DOHH2 (cell line): ENCODE measurements at regions not wholly inside any gene's neighbourhood (a gene's known extent, or its start where the extent isn't known, plus 50 kb on each side); places are given as distances from the start of the nearest gene placed in this dataset.

Source experiments
- H3F3A ChIP-seq: fragments of 200-600 bp; sonication (generic), shearing (Covaris generic); 2 replicates; pipeline ENCODE4 v1.6.0; 2016; ENCODE audit warnings: antibody characterized with exemption, mild to moderate bottlenecking; ENCODE audit not compliant: control insufficient read depth, insufficient read depth
- H3K27ac ChIP-seq: fragments of 200-600 bp; sonication (generic); 2 replicates; pipeline ENCODE4 v1.5.1; 2014; ENCODE audit warnings: low read depth, mild to moderate bottlenecking, low read length, moderate library complexity
- H3K27me3 ChIP-seq: fragments of 200-600 bp; sonication (generic); 2 replicates; pipeline ENCODE4 v1.6.1; 2014; ENCODE audit warnings: mild to moderate bottlenecking, low read length, mixed read lengths; ENCODE audit not compliant: control insufficient read depth
- H3K36me3 ChIP-seq: fragments of 200-600 bp; sonication (generic); 2 replicates; pipeline ENCODE4 v1.6.1; 2014; ENCODE audit warnings: mild to moderate bottlenecking, low read length, moderate library complexity, mixed read lengths; ENCODE audit not compliant: control insufficient read depth
- H3K4me1 ChIP-seq: fragments of 200-600 bp; sonication (generic); 2 replicates; pipeline ENCODE4 v1.6.1; 2014; ENCODE audit warnings: mild to moderate bottlenecking, low read length, mixed read lengths; ENCODE audit not compliant: control insufficient read depth
- H3K4me2 ChIP-seq: fragments of 200-600 bp; sonication (generic); 2 replicates; pipeline ENCODE4 v1.6.0; 2014; ENCODE audit warnings: mild to moderate bottlenecking, low read length, moderate library complexity
- H3K4me3 ChIP-seq: fragments of 200-600 bp; sonication (generic); 2 replicates; pipeline ENCODE4 v1.5.1; 2014; ENCODE audit warnings: mild to moderate bottlenecking, low read length, mixed read lengths
- H3K79me2 ChIP-seq: fragments of 200-600 bp; sonication (generic); 2 replicates; pipeline ENCODE4 v1.6.1; 2014; ENCODE audit warnings: mild to moderate bottlenecking, low read length, mixed read lengths; ENCODE audit not compliant: control insufficient read depth
- H3K9me2 ChIP-seq: fragments of 200-600 bp; sonication (generic); replicated peaks from 2 replicates; pipeline ENCODE4 v1.6.1; 2014; ENCODE audit warnings: mild to moderate bottlenecking, low read length, mixed read lengths; ENCODE audit not compliant: control insufficient read depth
- H3K9me3 ChIP-seq: fragments of 200-600 bp; sonication (generic); 2 replicates; pipeline ENCODE4 v1.6.1; 2014; ENCODE audit warnings: antibody characterized with exemption, low read length, mixed read lengths; ENCODE audit not compliant: control insufficient read depth, insufficient read depth
- H4K20me1 ChIP-seq: fragments of 200-600 bp; sonication (generic); 2 replicates; pipeline ENCODE4 v1.6.0; 2014; ENCODE audit warnings: low read depth, mild to moderate bottlenecking, antibody characterized with exemption, low read length, moderate library complexity; ENCODE audit not compliant: control insufficient read depth, insufficient read depth
- CTCF ChIP-seq: fragments of 200-600 bp; sonication (generic); IDR thresholded peaks from one replicate; pipeline ENCODE4 v1.5.1; 2014; ENCODE audit warnings: antibody characterized with exemption, mild to moderate bottlenecking, low read depth, low read length; ENCODE audit not compliant: poor library complexity, severe bottlenecking
- EZH2phosphoT487 ChIP-seq: fragments of 200-600 bp; sonication (generic); IDR thresholded peaks from 2 replicates; pipeline ENCODE4 v1.6.1; 2017; ENCODE audit warnings: borderline replicate concordance, mild to moderate bottlenecking, antibody characterized with exemption, low read length, moderate library complexity, mixed read lengths

GRCh38 chr9:106310782-106311181, 552.2 kb upstream of the ZNF462 start:
- Histone ChIP-seq H3K4me3 (no peak overlapping the region), H3K9me2 (no peaks in the 10 kb centered on the region), H3K36me3 (no peaks in the 10 kb centered on the region), H3K4me2 (no peak overlapping the region), H3K27me3 (no peaks in the 10 kb centered on the region), H3K9me3 (no peaks in the 10 kb centered on the region), H3K4me1 (no peaks in the 10 kb centered on the region), H4K20me1 (no peaks in the 10 kb centered on the region), H3F3A (no peaks in the 10 kb centered on the region), H3K27ac (no peak overlapping the region), H3K79me2 (no peaks in the 10 kb centered on the region)
- TF ChIP-seq CTCF (no peak), EZH2phosphoT487 (no peak)

GRCh38 chr9:106312906-106313305, 550.1 kb upstream of the ZNF462 start:
- no peak overlapping the region for H3K4me3 ChIP-seq
- TF ChIP-seq EZH2phosphoT487 (no peak), CTCF (no peak)
- no peaks in the 10 kb centered on the region for H3K27me3 ChIP-seq
- no peaks in the 10 kb centered on the region for H3K4me1 ChIP-seq
- H3K9me3 ChIP-seq: no peaks in the 10 kb centered on the region
- no peaks in the 10 kb centered on the region for H3K9me2 ChIP-seq
- no peaks in the 10 kb centered on the region for H4K20me1 ChIP-seq
- H3K36me3 ChIP-seq: no peaks in the 10 kb centered on the region
- H3K4me2 ChIP-seq: no peak overlapping the region
- no peaks in the 10 kb centered on the region for H3F3A ChIP-seq
- H3K79me2 ChIP-seq: no peaks in the 10 kb centered on the region
- no peak overlapping the region for H3K27ac ChIP-seq

- Histone ChIP-seq H3K4me1 (no peaks in the 10 kb centered on the region), H3K4me3 (no peak overlapping the region), H3K36me3 (no peaks in the 10 kb centered on the region), H3K27ac (no peak overlapping the region), H3K79me2 (no peaks in the 10 kb centered on the region), H4K20me1 (no peaks in the 10 kb centered on the region), H3K9me2 (no peaks in the 10 kb centered on the region), H3K27me3 (no peaks in the 10 kb centered on the region), H3K9me3 (no peaks in the 10 kb centered on the region), H3K4me2 (no peak overlapping the region), H3F3A (no peaks in the 10 kb centered on the region)
- TF ChIP-seq CTCF (no peak), EZH2phosphoT487 (no peak)
Measured at GRCh38 chr9:106314476-106314875, 548.5 kb upstream of the ZNF462 start.
